ENCODE measurements at regions not wholly inside any gene's neighbourhood (a gene's known extent, or its start where the extent isn't known, plus 50 kb on each side); places are given as distances from the start of the nearest gene placed in this dataset.

GRCh38 chr6:6452002-6452401 lies 131.5 kb upstream of the F13A1 start:
- TF ChIP-seq CTCF (IDR thresholded peaks at IDR 0.05; ENCODE audit: low read depth, low read length, missing input control) (no peak), GABPA (IDR thresholded peaks at IDR 0.05 in 1 of 2, conservative IDR thresholded peaks at IDR 0.05 in 1 of 2) (no peak), REST (IDR thresholded peaks at IDR 0.05) (no peak)

All from liver (tissue), 3 donors.